ENCODE measurements at regions not wholly inside any gene's neighbourhood (a gene's known extent, or its start where the extent isn't known, plus 50 kb on each side); places are given as distances from the start of the nearest gene placed in this dataset.

- H3K27me3 ChIP-seq (ENCODE audit: control insufficient read depth, insufficient read depth, low read length), result no peaks in the 10 kb centered on the region
- no peak overlapping the region for H3K27ac ChIP-seq (ENCODE audit: low read length)
- no peaks in the 10 kb centered on the region for H3K9me3 ChIP-seq (ENCODE audit: control insufficient read depth, low read depth, low read length)
- H3K4me1 ChIP-seq (ENCODE audit: control insufficient read depth, low read depth, low read length), result no peaks in the 10 kb centered on the region
- H3K4me3 ChIP-seq (ENCODE audit: low read length), result no peak overlapping the region
- no peaks in the 10 kb centered on the region for H3K36me3 ChIP-seq (ENCODE audit: control insufficient read depth, low read depth, low read length)
- no peak overlapping the region for H3K9ac ChIP-seq (ENCODE audit: low read length)
These were observed 741.3 kb upstream of the FZD8 start for GRCh38 chr10:36383349-36383748.

GRCh38 chr10:36381748-36382147 is 739.7 kb upstream of the FZD8 start:
- Histone ChIP-seq H3K36me3 (ENCODE audit: control insufficient read depth, low read depth, low read length) (no peaks in the 10 kb centered on the region), H3K9ac (ENCODE audit: low read length) (no peak overlapping the region), H3K4me1 (ENCODE audit: control insufficient read depth, low read depth, low read length) (no peaks in the 10 kb centered on the region), H3K27ac (ENCODE audit: low read length) (no peak overlapping the region), H3K9me3 (ENCODE audit: control insufficient read depth, low read depth, low read length) (no peaks in the 10 kb centered on the region), H3K4me3 (ENCODE audit: low read length) (no peak overlapping the region), H3K27me3 (ENCODE audit: control insufficient read depth, insufficient read depth, low read length) (no peaks in the 10 kb centered on the region)

- no peaks in the 10 kb centered on the region for H3K9me3 ChIP-seq (ENCODE audit: control insufficient read depth, low read depth, low read length)
- no peaks in the 10 kb centered on the region for H3K4me1 ChIP-seq (ENCODE audit: control insufficient read depth, low read depth, low read length)
- H3K4me3 ChIP-seq (ENCODE audit: low read length), result no peak overlapping the region
- H3K36me3 ChIP-seq (ENCODE audit: control insufficient read depth, low read depth, low read length), result no peaks in the 10 kb centered on the region
- no peak overlapping the region for H3K27ac ChIP-seq (ENCODE audit: low read length)
- H3K27me3 ChIP-seq (ENCODE audit: control insufficient read depth, insufficient read depth, low read length), result no peaks in the 10 kb centered on the region
- no peak overlapping the region for H3K9ac ChIP-seq (ENCODE audit: low read length)
These were observed 738.4 kb upstream of the FZD8 start for GRCh38 chr10:36380538-36380937.

GRCh38 chr10:36375107-36375506 is 733.0 kb upstream of the FZD8 start:
- Histone ChIP-seq H3K9ac (ENCODE audit: low read length) (no peak overlapping the region), H3K27ac (ENCODE audit: low read length) (no peak overlapping the region), H3K9me3 (ENCODE audit: control insufficient read depth, low read depth, low read length) (no peaks in the 10 kb centered on the region), H3K27me3 (ENCODE audit: control insufficient read depth, insufficient read depth, low read length) (no peaks in the 10 kb centered on the region), H3K36me3 (ENCODE audit: control insufficient read depth, low read depth, low read length) (no peaks in the 10 kb centered on the region), H3K4me3 (ENCODE audit: low read length) (no peak overlapping the region), H3K4me1 (ENCODE audit: control insufficient read depth, low read depth, low read length) (peaks cover 4% of the 10 kb centered on the region)

GRCh38 chr10:36373424-36374096 is 731.5 kb upstream of the FZD8 start:
- no peaks in the 10 kb centered on the region for H3K36me3 ChIP-seq (ENCODE audit: control insufficient read depth, low read depth, low read length)
- no peak overlapping the region for H3K27ac ChIP-seq (ENCODE audit: low read length)
- no peak overlapping the region for H3K9ac ChIP-seq (ENCODE audit: low read length)
- H3K4me3 ChIP-seq (ENCODE audit: low read length), result no peak overlapping the region
- H3K9me3 ChIP-seq (ENCODE audit: control insufficient read depth, low read depth, low read length), result no peaks in the 10 kb centered on the region
- H3K4me1 ChIP-seq (ENCODE audit: control insufficient read depth, low read depth, low read length), result peaks cover 4% of the 10 kb centered on the region
- H3K27me3 ChIP-seq (ENCODE audit: control insufficient read depth, insufficient read depth, low read length), result no peaks in the 10 kb centered on the region

GRCh38 chr10:36367362-36367761 is 725.3 kb upstream of the FZD8 start:
- H3K9me3 ChIP-seq (ENCODE audit: control insufficient read depth, low read depth, low read length), result no peaks in the 10 kb centered on the region
- no peaks in the 10 kb centered on the region for H3K36me3 ChIP-seq (ENCODE audit: control insufficient read depth, low read depth, low read length)
- H3K4me3 ChIP-seq (ENCODE audit: low read length), result no peak overlapping the region
- no peaks in the 10 kb centered on the region for H3K4me1 ChIP-seq (ENCODE audit: control insufficient read depth, low read depth, low read length)
- no peak overlapping the region for H3K9ac ChIP-seq (ENCODE audit: low read length)
- no peak overlapping the region for H3K27ac ChIP-seq (ENCODE audit: low read length)
- no peaks in the 10 kb centered on the region for H3K27me3 ChIP-seq (ENCODE audit: control insufficient read depth, insufficient read depth, low read length)

- no peaks in the 10 kb centered on the region for H3K9me3 ChIP-seq (ENCODE audit: control insufficient read depth, low read depth, low read length)
- H3K36me3 ChIP-seq (ENCODE audit: control insufficient read depth, low read depth, low read length), result no peaks in the 10 kb centered on the region
- H3K4me3 ChIP-seq (ENCODE audit: low read length), result no peak overlapping the region
- H3K4me1 ChIP-seq (ENCODE audit: control insufficient read depth, low read depth, low read length), result no peaks in the 10 kb centered on the region
- no peak overlapping the region for H3K9ac ChIP-seq (ENCODE audit: low read length)
- no peak overlapping the region for H3K27ac ChIP-seq (ENCODE audit: low read length)
- no peaks in the 10 kb centered on the region for H3K27me3 ChIP-seq (ENCODE audit: control insufficient read depth, insufficient read depth, low read length)
These were observed 724.7 kb upstream of the FZD8 start for GRCh38 chr10:36366843-36367242.

- Histone ChIP-seq H3K9ac (ENCODE audit: low read length) (no peak overlapping the region), H3K27ac (ENCODE audit: low read length) (no peak overlapping the region), H3K36me3 (ENCODE audit: control insufficient read depth, low read depth, low read length) (no peaks in the 10 kb centered on the region), H3K27me3 (ENCODE audit: control insufficient read depth, insufficient read depth, low read length) (no peaks in the 10 kb centered on the region), H3K9me3 (ENCODE audit: control insufficient read depth, low read depth, low read length) (no peaks in the 10 kb centered on the region), H3K4me1 (ENCODE audit: control insufficient read depth, low read depth, low read length) (no peaks in the 10 kb centered on the region), H3K4me3 (ENCODE audit: low read length) (no peak overlapping the region)
These were observed 724.0 kb upstream of the FZD8 start for GRCh38 chr10:36366065-36366464.

GRCh38 chr10:36362257-36362656 is 720.2 kb upstream of the FZD8 start:
- Histone ChIP-seq H3K4me1 (ENCODE audit: control insufficient read depth, low read depth, low read length) (no peaks in the 10 kb centered on the region), H3K27me3 (ENCODE audit: control insufficient read depth, insufficient read depth, low read length) (no peaks in the 10 kb centered on the region), H3K9me3 (ENCODE audit: control insufficient read depth, low read depth, low read length) (no peaks in the 10 kb centered on the region), H3K36me3 (ENCODE audit: control insufficient read depth, low read depth, low read length) (no peaks in the 10 kb centered on the region), H3K9ac (ENCODE audit: low read length) (no peak overlapping the region), H3K27ac (ENCODE audit: low read length) (no peak overlapping the region), H3K4me3 (ENCODE audit: low read length) (no peak overlapping the region)

GRCh38 chr10:36358736-36359135 is 716.6 kb upstream of the FZD8 start:
- H3K36me3 ChIP-seq (ENCODE audit: control insufficient read depth, low read depth, low read length), result no peaks in the 10 kb centered on the region
- no peaks in the 10 kb centered on the region for H3K27me3 ChIP-seq (ENCODE audit: control insufficient read depth, insufficient read depth, low read length)
- no peak overlapping the region for H3K4me3 ChIP-seq (ENCODE audit: low read length)
- no peaks in the 10 kb centered on the region for H3K9me3 ChIP-seq (ENCODE audit: control insufficient read depth, low read depth, low read length)
- H3K27ac ChIP-seq (ENCODE audit: low read length), result no peak overlapping the region
- no peaks in the 10 kb centered on the region for H3K4me1 ChIP-seq (ENCODE audit: control insufficient read depth, low read depth, low read length)
- H3K9ac ChIP-seq (ENCODE audit: low read length), result no peak overlapping the region

- Histone ChIP-seq H3K27ac (ENCODE audit: low read length) (no peak overlapping the region), H3K27me3 (ENCODE audit: control insufficient read depth, insufficient read depth, low read length) (no peaks in the 10 kb centered on the region), H3K4me3 (ENCODE audit: low read length) (no peak overlapping the region), H3K4me1 (ENCODE audit: control insufficient read depth, low read depth, low read length) (no peaks in the 10 kb centered on the region), H3K9ac (ENCODE audit: low read length) (no peak overlapping the region), H3K36me3 (ENCODE audit: control insufficient read depth, low read depth, low read length) (no peaks in the 10 kb centered on the region), H3K9me3 (ENCODE audit: control insufficient read depth, low read depth, low read length) (no peaks in the 10 kb centered on the region)
These were observed 712.5 kb upstream of the FZD8 start for GRCh38 chr10:36354633-36355032.

GRCh38 chr10:36351159-36351558 is 709.1 kb upstream of the FZD8 start:
- Histone ChIP-seq H3K9ac (ENCODE audit: low read length) (no peak overlapping the region), H3K4me3 (ENCODE audit: low read length) (no peak overlapping the region), H3K9me3 (ENCODE audit: control insufficient read depth, low read depth, low read length) (no peaks in the 10 kb centered on the region), H3K27me3 (ENCODE audit: control insufficient read depth, insufficient read depth, low read length) (no peaks in the 10 kb centered on the region), H3K27ac (ENCODE audit: low read length) (no peak overlapping the region), H3K4me1 (ENCODE audit: control insufficient read depth, low read depth, low read length) (no peaks in the 10 kb centered on the region), H3K36me3 (ENCODE audit: control insufficient read depth, low read depth, low read length) (no peaks in the 10 kb centered on the region)
